Psoas muscle (tissue), 7 donors: ENCODE measurements at regions not wholly inside any gene's neighbourhood (a gene's known extent, or its start where the extent isn't known, plus 50 kb on each side); places are given as distances from the start of the nearest gene placed in this dataset.

ENCODE experiments used
- ATAC-seq, 4 donors: fragments of 200-7000 bp; cut with Tn5 transposase; one replicate each; pipeline ENCODE4 v1.9.1; 2020; ENCODE audit warnings: moderate library complexity in 3 of 4, mild to moderate bottlenecking in 2 of 4
- DNase-seq, 2 donors: peaks; one replicate each; pipeline ENCODE4 v3.0.0-alpha.2; 2020
- H3K27ac ChIP-seq: fragments of 200-600 bp; one replicate; pipeline ENCODE4 v1.8.0; 2022
- H3K27me3 ChIP-seq, 3 donors: fragments of 200-600 bp in 1 of 3; one replicate each; pipeline versions ENCODE4 v1.6.1 to v1.8.0; 2013 to 2022; ENCODE audit warnings: low read length in 2 of 3, mild to moderate bottlenecking in 2 of 3, moderate library complexity in 1 of 3; ENCODE audit not compliant: insufficient read depth in 3 of 3
- H3K36me3 ChIP-seq, 2 donors: fragments of 200-600 bp in 1 of 2; one replicate each; pipeline versions ENCODE4 v1.6.1 to v1.8.0; 2013 to 2022; ENCODE audit warnings: low read depth in 1 of 2, mild to moderate bottlenecking in 1 of 2, moderate library complexity in 1 of 2; ENCODE audit not compliant: insufficient read depth in 1 of 2
- H3K4me1 ChIP-seq: fragments of 200-600 bp; one replicate; pipeline ENCODE4 v1.8.0; 2022
- H3K4me3 ChIP-seq: fragments of 200-600 bp; one replicate; pipeline ENCODE4 v1.8.0; 2022; ENCODE audit warnings: mild to moderate bottlenecking
- H3K9me3 ChIP-seq: fragments of 200-600 bp; one replicate; pipeline ENCODE4 v1.8.0; 2022
- WGBS, 3 donors: extraction: QIAGEN DNeasy Blood & Tissue Kit; methylation state at CpG; one replicate each; pipeline versions ENCODE4 v1.1.6 to v1.1.7; 2013; 5-methylcytosine and 5-hydroxymethylcytosine counted together
- intact Hi-C, 2 donors: fragments of 100-400 bp; cut with DNase I; formaldehyde crosslinking; loops; one replicate each; pipeline versions ENCODE4 v1.11.0 to v1.14.2; 2022
- TF ChIP-seq, protein P1 (sequence below): fragments of 200-600 bp; IDR thresholded peaks from one replicate; pipeline ENCODE4 v1.8.0; 2022; ENCODE audit warnings: antibody characterized with exemption
- donor health status: healthy with polysubstance abuse.
- donor health status: DM: no; HTN: no; CAD: no; lungs with moderate emphysema.
- donor health status: Bipolar disorder and iron deficiency.
- donor health status: healthy.
- donor health status: DM: yes; HTN: yes; CAD: no.
- donor health status: DM: no; HTN: no; CAD: no.
- donor health status: DM: yes; HTN: yes; CAD: no.

GRCh38 chr6:74044417-74045096 is 348.6 kb downstream of the CD109 start:
- ATAC-seq = no peak
- Histone ChIP-seq H3K36me3 (no peaks in the 10 kb centered on the region), H3K4me1 (no peaks in the 10 kb centered on the region), H3K27ac (no peak overlapping the region), H3K27me3 (no peaks in the 10 kb centered on the region), H3K9me3 (no peaks in the 10 kb centered on the region), H3K4me3 (no peak overlapping the region)
- intact Hi-C loops = no loop called here
- no peak for DNase-seq
- WGBS, 3 donors = 72 to 80% (median 76%) methylated on average over 3 of the region's 3 CpGs
- TF ChIP-seq, protein P1, sequence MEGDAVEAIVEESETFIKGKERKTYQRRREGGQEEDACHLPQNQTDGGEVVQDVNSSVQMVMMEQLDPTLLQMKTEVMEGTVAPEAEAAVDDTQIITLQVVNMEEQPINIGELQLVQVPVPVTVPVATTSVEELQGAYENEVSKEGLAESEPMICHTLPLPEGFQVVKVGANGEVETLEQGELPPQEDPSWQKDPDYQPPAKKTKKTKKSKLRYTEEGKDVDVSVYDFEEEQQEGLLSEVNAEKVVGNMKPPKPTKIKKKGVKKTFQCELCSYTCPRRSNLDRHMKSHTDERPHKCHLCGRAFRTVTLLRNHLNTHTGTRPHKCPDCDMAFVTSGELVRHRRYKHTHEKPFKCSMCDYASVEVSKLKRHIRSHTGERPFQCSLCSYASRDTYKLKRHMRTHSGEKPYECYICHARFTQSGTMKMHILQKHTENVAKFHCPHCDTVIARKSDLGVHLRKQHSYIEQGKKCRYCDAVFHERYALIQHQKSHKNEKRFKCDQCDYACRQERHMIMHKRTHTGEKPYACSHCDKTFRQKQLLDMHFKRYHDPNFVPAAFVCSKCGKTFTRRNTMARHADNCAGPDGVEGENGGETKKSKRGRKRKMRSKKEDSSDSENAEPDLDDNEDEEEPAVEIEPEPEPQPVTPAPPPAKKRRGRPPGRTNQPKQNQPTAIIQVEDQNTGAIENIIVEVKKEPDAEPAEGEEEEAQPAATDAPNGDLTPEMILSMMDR = no peak

DNA sequence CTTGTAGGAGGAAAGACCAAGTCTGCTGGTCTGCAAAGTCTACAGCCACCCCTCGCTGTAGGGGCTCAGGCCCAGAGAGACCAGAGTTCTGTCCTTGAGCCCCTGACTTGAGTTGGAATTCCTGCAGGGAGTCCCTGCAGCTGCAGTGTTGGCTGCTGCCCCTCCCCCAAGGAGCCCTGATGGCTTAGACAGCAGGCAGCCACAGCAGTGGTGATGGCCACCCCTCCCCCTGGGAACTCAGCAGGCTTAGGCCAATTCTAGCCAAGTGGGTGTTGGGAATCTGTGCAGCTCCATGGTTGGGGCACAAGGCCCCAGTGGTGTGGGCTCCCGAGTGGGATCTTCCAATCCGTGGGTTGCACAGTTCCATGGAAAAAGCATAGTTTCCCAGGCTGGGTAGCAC is 345.4 kb downstream of the CD109 start:
- DNase-seq (peak in 1 of 2 donors; percentile 19), ATAC-seq (no peak)
- intact Hi-C loops = no loop called here
- no peaks in the 10 kb centered on the region for H3K27me3 ChIP-seq
- no peaks in the 10 kb centered on the region for H3K36me3 ChIP-seq
- H3K4me3 ChIP-seq = no peak overlapping the region
- TF ChIP-seq, protein P1 = no peak
- 61 to 91% (median 78%) methylated on average over 3 of the region's 3 CpGs for WGBS, 3 donors
- no peaks in the 10 kb centered on the region for H3K9me3 ChIP-seq
- no peaks in the 10 kb centered on the region for H3K4me1 ChIP-seq
- no peak overlapping the region for H3K27ac ChIP-seq

DNA sequence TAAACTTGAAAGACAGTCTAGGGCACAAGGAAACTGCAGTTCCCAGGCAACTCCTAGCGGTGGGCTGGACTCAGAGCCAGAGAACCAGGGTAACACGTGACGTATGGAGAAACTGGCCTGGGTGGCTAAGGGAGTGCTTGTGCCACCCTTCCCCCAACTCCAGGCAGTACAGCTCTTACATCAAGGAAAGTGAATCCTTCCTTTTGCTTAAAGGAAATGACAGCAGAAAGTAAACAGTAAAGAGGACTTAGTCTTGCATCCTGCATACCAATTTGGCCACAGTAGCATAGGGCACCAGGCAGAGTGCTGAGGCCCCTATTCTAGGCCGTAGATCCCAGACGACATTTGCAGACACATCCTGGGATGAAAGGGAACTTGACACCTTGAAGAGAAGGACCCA is 322.8 kb downstream of the CD109 start:
- Histone ChIP-seq H3K36me3 (no peaks in the 10 kb centered on the region), H3K4me1 (no peaks in the 10 kb centered on the region), H3K9me3 (no peaks in the 10 kb centered on the region), H3K27me3 (no peaks in the 10 kb centered on the region), H3K27ac (no peak overlapping the region), H3K4me3 (no peak overlapping the region)
- ATAC-seq = no peak
- intact Hi-C loops = no loop called here
- TF ChIP-seq, protein P1 = no peak
- DNase-seq = peak in 1 of 2 donors; percentile 23
- 43 to 64% (median 53%) methylated on average over 5 of the region's 5 CpGs for WGBS, 3 donors

GRCh38 chr6:74015427-74015826 is 319.4 kb downstream of the CD109 start:
- Histone ChIP-seq H3K36me3 (no peaks in the 10 kb centered on the region), H3K4me1 (no peaks in the 10 kb centered on the region), H3K4me3 (no peak overlapping the region), H3K9me3 (no peaks in the 10 kb centered on the region), H3K27me3 (no peaks in the 10 kb centered on the region), H3K27ac (no peak overlapping the region)
- WGBS, 3 donors = 60 to 80% (median 73%) methylated on average over 1 of the region's 1 CpG
- DNase-seq (no peak), ATAC-seq (no peak)
- intact Hi-C loops = no loop called here
- TF ChIP-seq, protein P1 = no peak
